HepG2 (cell line): ENCODE measurements at regions not wholly inside any gene's neighbourhood (a gene's known extent, or its start where the extent isn't known, plus 50 kb on each side); places are given as distances from the start of the nearest gene placed in this dataset.

Experiments used
- ATAC-seq: fragments of 200-7000 bp; cut with Tn5 transposase; 3 replicates; pipeline ENCODE4 v1.9.1; 2020; ENCODE audit warnings: mild to moderate bottlenecking, moderate library complexity
- BruUV-seq: library from RNA; stranded (reverse); fragments of 400-500 nt; replicated peaks from 2 replicates; lab custom pipeline; 2021; lab: Mats Ljungman, UMichigan
- CTCF ChIA-PET: fragments of 300-600 bp; formaldehyde crosslinking; extraction: SDS; loops from one replicate; lab custom pipeline; 2021; ENCODE audit warnings: low total read pairs, inconsistent platforms, low intra/inter-chr PET ratio; lab: Yijun Ruan, JAX
- POLR2A ChIA-PET: fragments of 350-600 bp; sonication (Branson Sonifier 250); formaldehyde crosslinking; loops from one replicate; lab custom pipeline; 2020; ENCODE audit warnings: antibody characterized with exemption, inconsistent platforms; lab: Yijun Ruan, JAX
- DNase-seq: peaks from one replicate; pipeline ENCODE4 v3.0.0-alpha.2; 2015; ENCODE audit warnings: low spot score
- FAIRE-seq: peaks from 3 replicates; lab custom pipeline; 2011; peaks lifted over from hg19 to GRCh38; lab: Jason Lieb, UNC
- H2AFZ ChIP-seq: one replicate; pipeline ENCODE4 v1.6.1; 2011; ENCODE audit warnings: low read length, inconsistent platforms
- H3K27ac ChIP-seq: fragments of 300-600 bp; 3 replicates; pipeline ENCODE4 v1.8.0; 2011; ENCODE audit warnings: mixed run types, mild to moderate bottlenecking, mixed read lengths, low read length, inconsistent platforms; ENCODE audit not compliant: insufficient read depth; ENCODE audit errors: extremely low read length
- H3K27me3 ChIP-seq, 2 experiments: fragments of 200-600 bp in 1 of 2; 2 replicates in 1 of 2; 3 replicates in 1 of 2; pipeline versions ENCODE4 v1.6.0 to v1.8.0; 2011; ENCODE audit warnings: low read length in 2 of 2, mild to moderate bottlenecking in 2 of 2, moderate library complexity in 2 of 2, inconsistent platforms in 1 of 2; ENCODE audit not compliant: insufficient read depth in 2 of 2, control insufficient read depth in 1 of 2
- H3K36me3 ChIP-seq, 2 experiments: fragments of 200-600 bp in 1 of 2; replicated peaks in 1 of 2; 2 replicates in 1 of 2; 3 replicates in 1 of 2; pipeline versions ENCODE4 v1.5.1 to v1.8.0; 2011; ENCODE audit warnings: low read length in 2 of 2, inconsistent platforms in 1 of 2; ENCODE audit not compliant: insufficient read depth in 2 of 2, control insufficient read depth in 1 of 2
- H3K4me1 ChIP-seq: 2 replicates; pipeline ENCODE4 v1.5.1; 2012; ENCODE audit warnings: low read length, inconsistent platforms; ENCODE audit not compliant: insufficient read depth
- H3K4me2 ChIP-seq: 2 replicates; pipeline ENCODE4 v1.6.0; 2011; ENCODE audit warnings: low read depth, low read length, inconsistent platforms
- H3K4me3 ChIP-seq, 3 experiments: fragments of 200-600 bp in 1 of 3; sonication (generic), shearing (Covaris generic) in 1 of 3; replicated peaks in 1 of 3; 2 replicates each; pipeline ENCODE4 v1.5.1; 2011 to 2016; ENCODE audit warnings: low read length in 3 of 3, inconsistent platforms in 2 of 3, low read depth in 2 of 3, mild to moderate bottlenecking in 2 of 3, control low read depth in 1 of 3, mixed read lengths in 1 of 3; ENCODE audit not compliant: insufficient read depth in 1 of 3
- H3K79me2 ChIP-seq: one replicate; pipeline ENCODE4 v1.6.1; 2011; ENCODE audit warnings: low read length, inconsistent platforms; ENCODE audit not compliant: insufficient read depth
- H3K9ac ChIP-seq: 2 replicates; pipeline ENCODE4 v1.6.0; 2011; ENCODE audit warnings: mild to moderate bottlenecking, low read depth, low read length, inconsistent platforms; ENCODE audit not compliant: insufficient read depth
- H3K9me3 ChIP-seq: 2 replicates; pipeline ENCODE4 v1.5.1; 2012; ENCODE audit warnings: mild to moderate bottlenecking, low read length
- H4K20me1 ChIP-seq: 2 replicates; pipeline ENCODE4 v1.6.0; 2011; ENCODE audit warnings: inconsistent platforms, mild to moderate bottlenecking, low read length, moderate library complexity; ENCODE audit not compliant: insufficient read depth
- ATF1 ChIP-seq: IDR thresholded peaks from 2 replicates; pipeline ENCODE4 v1.6.1; 2016; ENCODE audit warnings: mild to moderate bottlenecking, control low read depth
- HCFC1 ChIP-seq: fragments of 150-350 bp; IDR thresholded peaks from 2 replicates; pipeline ENCODE4 v1.6.1; 2014; ENCODE audit warnings: low read depth, low read length
- HMG20A ChIP-seq: IDR thresholded peaks from 2 replicates; pipeline ENCODE4 v1.6.1; 2016; ENCODE audit warnings: borderline replicate concordance
- HNRNPK ChIP-seq: fragments of 200-400 bp; formaldehyde crosslinking; IDR thresholded peaks from 2 replicates; pipeline ENCODE4 v1.6.1; 2018; ENCODE audit warnings: low read length, low read depth, moderate library complexity, mild to moderate bottlenecking; ENCODE audit not compliant: poor library complexity, severe bottlenecking
- HOMEZ ChIP-seq: IDR thresholded peaks from 2 replicates; pipeline ENCODE4 v1.6.1; 2016; ENCODE audit warnings: low read depth
- MTA3 ChIP-seq: sonication (generic); formaldehyde crosslinking; IDR thresholded peaks from 2 replicates; pipeline ENCODE4 v1.4.0; 2020; ENCODE audit warnings: missing genetic modification reagents
- NFRKB ChIP-seq: fragments of 450-650 bp; IDR thresholded peaks from 2 replicates; pipeline ENCODE4 v1.6.1; 2017
- SAP130 ChIP-seq: IDR thresholded peaks from 2 replicates; pipeline ENCODE4 v1.6.1; 2016; ENCODE audit warnings: low read depth
- TEAD3 ChIP-seq: optimal IDR thresholded peaks from 2 replicates; pipeline ENCODE3; 2016; ENCODE audit warnings: borderline replicate concordance
- TRAFD1 ChIP-seq: sonication (generic); formaldehyde crosslinking; IDR thresholded peaks from 2 replicates; pipeline ENCODE4 v1.5.1; 2020; ENCODE audit warnings: missing genetic modification reagents, mild to moderate bottlenecking, borderline replicate concordance
- ZBTB43 ChIP-seq: sonication (generic); formaldehyde crosslinking; conservative IDR thresholded peaks from 2 replicates; pipeline ENCODE4 v1.4.0; 2020; ENCODE audit warnings: missing genetic modification reagents
- ZFP1 ChIP-seq: IDR thresholded peaks from 2 replicates; pipeline ENCODE4 v1.6.1; 2016
- ZGPAT ChIP-seq: IDR thresholded peaks from 2 replicates; pipeline ENCODE4 v1.6.1; 2016; ENCODE audit warnings: mild to moderate bottlenecking
- ZNF350 ChIP-seq: sonication (generic); formaldehyde crosslinking; IDR thresholded peaks from 2 replicates; pipeline ENCODE4 v1.4.0; 2020; ENCODE audit warnings: mild to moderate bottlenecking, low read depth, missing genetic modification reagents, borderline replicate concordance
- ZNF496 ChIP-seq: sonication (generic); formaldehyde crosslinking; IDR thresholded peaks from 2 replicates; pipeline ENCODE4 v1.8.1; 2023; ENCODE audit warnings: mild to moderate bottlenecking, moderate library complexity, missing genetic modification reagents; ENCODE audit not compliant: insufficient replicate concordance
- ZNF501 ChIP-seq: sonication (generic); formaldehyde crosslinking; IDR thresholded peaks from 2 replicates; pipeline ENCODE4 v1.5.1; 2020; ENCODE audit warnings: mild to moderate bottlenecking, moderate library complexity, missing genetic modification reagents
- WGBS: methylation state at CpG from one replicate; pipeline ENCODE4 v1.1.6; 2017; ENCODE audit warnings: low lambda C conversion rate; 5-methylcytosine and 5-hydroxymethylcytosine counted together
- in situ Hi-C: cut with HindIII; loops from 2 replicates; pipeline ENCODE4 v1.10.0; 2017; ENCODE audit warnings: low pct_unique_long_range_greater_than_20kb; ENCODE audit not compliant: extremely low pct_ligation_motif_present
- intact Hi-C: fragments of 100-400 bp; cut with micrococcal nuclease; formaldehyde crosslinking; loops from one replicate; pipeline ENCODE4 v1.10.0; 2022; ENCODE audit not compliant: unreplicated experiment

DNA sequence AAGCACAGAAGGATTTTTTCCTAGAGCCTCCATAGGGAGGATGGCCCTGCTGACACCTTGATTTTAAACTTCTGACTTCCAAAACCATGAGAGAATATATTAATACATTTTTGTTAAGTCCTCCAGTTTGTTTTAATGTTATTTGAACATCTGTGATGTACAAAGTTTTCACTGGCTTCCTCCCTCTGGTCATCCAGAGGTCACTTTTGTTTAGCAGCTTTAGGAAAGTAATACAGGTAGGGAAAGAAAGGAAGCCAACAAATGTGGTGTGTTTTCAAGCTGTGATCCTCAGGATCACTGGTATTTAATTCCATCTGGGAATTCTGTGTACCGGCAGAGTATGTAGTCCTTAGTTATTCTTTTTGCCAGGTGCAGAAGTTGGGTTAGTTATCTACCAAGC lies 488.8 kb upstream of the ATXN8OS start:
- BruUV-seq, result no TSS peak
- Histone ChIP-seq H3K4me2 (no peak overlapping the region), H2AFZ (no peak overlapping the region), H3K79me2 (no peaks in the 10 kb centered on the region), H3K9ac (no peak overlapping the region), H4K20me1 (no peaks in the 10 kb centered on the region), H3K36me3 (no peaks in the 10 kb centered on the region), H3K4me3 (no peak overlapping the region), H3K4me1 (no peaks in the 10 kb centered on the region), H3K27ac (no peak overlapping the region), H3K9me3 (no peaks in the 10 kb centered on the region), H3K27me3 (no peaks in the 10 kb centered on the region)
- FAIRE-seq (no peak), ATAC-seq (no peak), DNase-seq (no peak)
- 91% methylated on average over 1 of the region's 1 CpG for WGBS
- in situ Hi-C loops, result no loop called here
- CTCF ChIA-PET, result no interaction called here
- POLR2A ChIA-PET, result no interaction called here
- intact Hi-C loops, result no loop called here
- TF ChIP-seq HCFC1, result no peak
- TF ChIP-seq ZFP1, result no peak
- no peak for TF ChIP-seq SAP130
- no peak for TF ChIP-seq ZNF501 (CRISPR knock-in tag)
- TF ChIP-seq TEAD3 (CRISPR knock-in tag), result no peak
- no peak for TF ChIP-seq HOMEZ (CRISPR knock-in tag)

DNA sequence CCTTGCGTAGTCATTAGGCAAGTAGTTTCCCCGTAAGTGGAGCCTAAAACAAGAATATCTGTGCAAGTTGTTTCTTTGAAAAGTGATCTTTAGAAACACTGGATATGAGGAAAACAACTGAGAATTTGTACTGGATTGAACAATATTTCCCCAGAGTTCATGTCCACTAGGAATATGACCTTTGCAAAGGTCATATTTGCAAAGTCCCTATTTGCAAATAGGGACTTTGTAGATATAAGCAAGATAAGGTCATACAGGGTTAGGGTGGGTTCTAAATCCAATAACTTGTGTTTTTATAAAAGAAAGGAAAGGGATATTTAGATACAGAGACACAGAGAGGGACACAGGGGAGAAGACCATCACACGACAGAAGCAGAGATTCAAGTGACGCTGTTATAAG lies 489.2 kb upstream of the ATXN8OS start:
- Histone ChIP-seq H3K9me3 (no peaks in the 10 kb centered on the region), H3K4me1 (no peaks in the 10 kb centered on the region), H4K20me1 (no peaks in the 10 kb centered on the region), H2AFZ (no peak overlapping the region), H3K4me2 (no peak overlapping the region), H3K4me3 (no peak overlapping the region), H3K9ac (no peak overlapping the region), H3K27me3 (no peaks in the 10 kb centered on the region), H3K27ac (no peak overlapping the region), H3K36me3 (no peaks in the 10 kb centered on the region), H3K79me2 (no peaks in the 10 kb centered on the region)
- no TSS peak for BruUV-seq
- intact Hi-C loops (no loop called here), in situ Hi-C loops (no loop called here)
- CTCF ChIA-PET, result no interaction called here
- DNase-seq (no peak), ATAC-seq (no peak), FAIRE-seq (no peak)
- whole genome bisulfite sequencing, result 39% methylated on average over 4 of the region's 4 CpGs
- POLR2A ChIA-PET, result no interaction called here
- TF ChIP-seq HMG20A (CRISPR knock-in tag) (no peak), ZNF496 (CRISPR knock-in tag) (no peak), ZNF350 (no peak), ZGPAT (CRISPR knock-in tag) (no peak), MTA3 (CRISPR knock-in tag) (no peak), ATF1 (CRISPR knock-in tag) (no peak), NFRKB (no peak), TRAFD1 (CRISPR knock-in tag) (no peak), HNRNPK (no peak), ZBTB43 (CRISPR knock-in tag) (no peak)
